ENCODE measurements at regions not wholly inside any gene's neighbourhood (a gene's known extent, or its start where the extent isn't known, plus 50 kb on each side); places are given as distances from the start of the nearest gene placed in this dataset.

DNA sequence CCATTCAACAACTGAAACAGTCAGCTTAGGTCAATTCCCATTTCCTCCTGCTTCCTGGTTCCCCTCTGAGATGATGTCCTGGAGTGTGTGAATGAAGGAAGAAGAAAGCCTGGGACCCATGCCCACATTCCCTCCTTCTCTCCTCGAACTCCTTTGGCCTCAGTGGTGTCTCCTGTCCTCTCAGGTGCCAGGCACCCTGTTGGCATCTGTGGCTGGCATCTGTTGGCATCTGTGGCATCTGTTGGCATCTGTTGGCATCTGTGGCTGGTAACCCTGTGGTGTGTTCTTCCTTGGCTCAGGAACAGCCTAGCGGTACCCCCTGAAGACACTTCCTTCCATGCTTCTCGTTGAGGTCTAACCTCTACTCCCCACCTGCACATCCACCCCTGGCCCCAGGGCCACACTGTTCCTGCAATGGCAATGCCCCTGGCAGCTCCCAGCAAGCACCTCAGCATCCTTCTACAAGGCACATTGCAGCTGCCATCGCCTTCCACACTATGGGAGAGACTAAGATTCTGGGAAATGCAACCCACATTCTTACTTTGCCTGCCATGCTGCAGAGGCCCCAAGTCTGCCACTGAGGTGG, 114.4 kb upstream of the NEBL start:
- H3K9me3 Mint-ChIP-seq = no peaks in the 10 kb centered on the region
- no peak overlapping the region for H3K27ac Mint-ChIP-seq
- no peaks in the 10 kb centered on the region for H3K4me1 Mint-ChIP-seq (ENCODE audit: low read depth)
- intact Hi-C loops (cut with micrococcal nuclease) = no loop called here
- H3K27me3 Mint-ChIP-seq = no peaks in the 10 kb centered on the region
- no peak overlapping the region for H3K4me3 Mint-ChIP-seq
- H3K36me3 Mint-ChIP-seq (ENCODE audit: low read depth) = no peaks in the 10 kb centered on the region

DNA sequence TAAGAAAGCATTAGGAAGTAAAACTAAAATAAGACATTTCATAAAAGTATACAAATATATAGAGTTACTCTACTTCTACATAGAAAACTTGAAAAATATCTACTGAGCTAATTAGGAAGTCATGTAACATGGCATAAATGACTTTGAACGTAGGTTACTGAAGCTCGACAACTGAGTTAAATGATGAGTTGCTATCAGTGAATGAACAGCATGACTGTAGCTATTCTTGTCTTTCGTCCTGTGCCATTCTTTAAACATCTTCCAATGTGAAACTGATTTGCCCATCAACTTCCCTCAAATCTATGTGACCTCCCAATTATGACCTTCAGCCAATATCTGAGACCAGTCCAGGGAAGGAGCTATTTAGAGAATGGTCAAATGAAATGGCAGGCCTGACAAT, 113.5 kb upstream of the NEBL start:
- no peaks in the 10 kb centered on the region for H3K27me3 Mint-ChIP-seq
- H3K4me3 Mint-ChIP-seq = no peak overlapping the region
- intact Hi-C loops (cut with micrococcal nuclease) = no loop called here
- no peaks in the 10 kb centered on the region for H3K36me3 Mint-ChIP-seq (ENCODE audit: low read depth)
- no peaks in the 10 kb centered on the region for H3K4me1 Mint-ChIP-seq (ENCODE audit: low read depth)
- H3K27ac Mint-ChIP-seq = no peak overlapping the region
- no peaks in the 10 kb centered on the region for H3K9me3 Mint-ChIP-seq

DNA sequence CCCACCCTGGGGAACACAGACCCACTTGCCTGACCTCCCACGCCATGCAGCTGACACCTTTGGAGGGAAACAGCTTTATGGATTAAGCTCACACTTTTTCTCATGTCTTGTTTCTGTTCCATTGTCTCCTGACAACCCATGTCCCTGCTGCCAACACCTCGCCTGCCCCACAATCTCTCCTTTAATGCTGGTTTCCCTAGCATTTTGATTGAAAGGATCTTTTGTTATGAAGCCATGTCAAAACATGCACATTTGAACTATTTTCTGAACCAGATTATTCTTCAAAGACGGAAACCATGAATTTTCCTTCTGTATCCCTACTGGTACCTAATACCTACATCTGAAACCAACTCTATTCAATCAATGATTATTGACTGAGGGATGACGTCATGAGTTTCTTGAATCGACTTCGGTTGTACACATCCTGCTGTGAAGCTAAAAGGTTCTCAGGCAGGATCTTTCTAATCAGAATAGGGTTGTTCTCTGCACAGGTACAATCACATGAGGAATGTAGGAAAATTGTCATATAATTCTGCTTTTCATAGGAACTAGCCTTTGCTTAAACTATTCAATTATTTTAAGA, 106.2 kb upstream of the NEBL start:
- no peak overlapping the region for H3K4me3 Mint-ChIP-seq
- intact Hi-C loops (cut with micrococcal nuclease) = no loop called here
- no peaks in the 10 kb centered on the region for H3K9me3 Mint-ChIP-seq
- no peaks in the 10 kb centered on the region for H3K27me3 Mint-ChIP-seq
- H3K27ac Mint-ChIP-seq = no peak overlapping the region
- no peaks in the 10 kb centered on the region for H3K4me1 Mint-ChIP-seq (ENCODE audit: low read depth)
- H3K36me3 Mint-ChIP-seq (ENCODE audit: low read depth) = no peaks in the 10 kb centered on the region

DNA sequence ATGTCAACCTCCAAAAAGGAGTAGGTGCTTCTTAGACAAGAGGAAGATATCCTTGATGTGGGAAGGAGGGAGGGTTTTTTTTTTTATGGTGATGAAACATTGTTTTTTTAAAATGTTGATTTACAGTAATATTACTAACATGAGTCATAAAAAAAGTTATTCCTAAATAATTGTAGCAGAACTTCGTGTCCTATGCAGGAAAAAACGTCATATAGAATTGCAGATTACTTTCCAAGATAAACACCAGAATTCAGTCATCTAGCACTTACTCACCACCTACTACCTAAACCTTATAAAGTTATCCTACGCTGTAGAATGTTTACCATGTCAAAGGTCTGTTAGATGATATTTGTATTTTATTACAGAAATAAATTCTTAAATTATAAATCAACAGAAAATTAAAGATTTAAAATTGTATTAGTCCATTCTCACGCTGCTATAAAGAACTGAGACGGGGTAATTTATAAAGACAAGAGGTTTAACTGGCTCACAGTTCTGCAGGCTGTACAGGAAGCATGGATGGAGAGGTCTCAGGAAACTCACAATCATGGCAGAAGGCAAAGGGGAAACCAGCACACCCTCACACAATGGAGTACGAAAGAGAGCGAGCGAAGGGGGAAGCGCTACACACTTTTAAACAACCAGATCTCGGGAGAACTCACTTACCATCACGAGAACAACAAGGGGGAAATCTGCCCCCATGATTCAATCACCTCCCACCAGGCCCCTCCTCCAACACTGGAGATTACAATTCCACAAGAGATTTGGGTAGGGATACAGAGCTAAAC, 105.2 kb upstream of the NEBL start:
- Mint-ChIP-seq H3K27me3 (no peaks in the 10 kb centered on the region), H3K27ac (no peak overlapping the region), H3K4me1 (ENCODE audit: low read depth) (no peaks in the 10 kb centered on the region), H3K9me3 (no peaks in the 10 kb centered on the region), H3K4me3 (no peak overlapping the region), H3K36me3 (ENCODE audit: low read depth) (no peaks in the 10 kb centered on the region)
- intact Hi-C loops (cut with micrococcal nuclease) = no loop called here

DNA sequence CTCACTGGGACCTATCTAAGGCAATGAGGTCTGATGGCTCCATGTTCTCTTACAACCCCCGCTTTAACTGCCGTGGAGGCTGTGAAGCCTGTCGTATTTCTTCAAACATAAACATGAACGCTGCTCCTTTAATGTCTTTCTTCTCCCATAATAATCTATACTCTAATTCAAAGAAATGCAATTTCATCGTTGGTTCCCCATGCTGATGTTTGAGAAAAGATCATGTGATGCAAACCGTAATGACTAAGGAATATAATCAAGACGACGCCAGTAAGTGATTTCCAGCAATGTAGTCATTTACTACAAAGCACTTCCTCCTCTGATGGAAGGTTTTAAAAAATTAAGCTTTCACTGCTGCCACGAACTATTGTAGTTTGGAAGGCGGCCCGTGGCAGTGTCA, 102.6 kb upstream of the NEBL start:
- Mint-ChIP-seq H3K4me1 (ENCODE audit: low read depth) (no peaks in the 10 kb centered on the region), H3K27me3 (no peaks in the 10 kb centered on the region), H3K27ac (no peak overlapping the region), H3K9me3 (no peaks in the 10 kb centered on the region), H3K4me3 (no peak overlapping the region), H3K36me3 (ENCODE audit: low read depth) (no peaks in the 10 kb centered on the region)
- intact Hi-C loops (cut with micrococcal nuclease) = no loop called here

DNA sequence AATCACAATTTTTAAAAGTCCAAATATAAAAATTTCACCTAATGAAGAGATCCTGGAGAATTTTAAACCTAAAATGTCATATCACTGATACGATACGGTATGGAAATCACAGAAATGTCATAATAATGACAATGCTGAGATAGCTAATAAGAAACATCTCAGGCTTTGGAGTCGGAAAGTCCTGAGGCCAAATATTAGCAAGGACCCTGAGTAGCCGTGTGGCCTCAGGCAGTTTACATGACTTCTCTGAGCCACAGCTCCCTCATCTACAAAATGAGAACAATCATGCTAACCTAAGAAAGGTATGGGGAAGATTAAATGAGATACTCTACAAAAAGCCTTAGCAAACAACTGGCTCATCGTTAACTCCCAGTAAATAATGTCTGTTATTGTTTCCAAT, 100.9 kb upstream of the NEBL start:
- Mint-ChIP-seq H3K9me3 (peaks cover 12% of the 10 kb centered on the region), H3K36me3 (ENCODE audit: low read depth) (no peaks in the 10 kb centered on the region), H3K4me1 (ENCODE audit: low read depth) (no peaks in the 10 kb centered on the region), H3K27ac (no peak overlapping the region), H3K4me3 (no peak overlapping the region), H3K27me3 (no peaks in the 10 kb centered on the region)
- intact Hi-C loops (cut with micrococcal nuclease) = no loop called here

DNA sequence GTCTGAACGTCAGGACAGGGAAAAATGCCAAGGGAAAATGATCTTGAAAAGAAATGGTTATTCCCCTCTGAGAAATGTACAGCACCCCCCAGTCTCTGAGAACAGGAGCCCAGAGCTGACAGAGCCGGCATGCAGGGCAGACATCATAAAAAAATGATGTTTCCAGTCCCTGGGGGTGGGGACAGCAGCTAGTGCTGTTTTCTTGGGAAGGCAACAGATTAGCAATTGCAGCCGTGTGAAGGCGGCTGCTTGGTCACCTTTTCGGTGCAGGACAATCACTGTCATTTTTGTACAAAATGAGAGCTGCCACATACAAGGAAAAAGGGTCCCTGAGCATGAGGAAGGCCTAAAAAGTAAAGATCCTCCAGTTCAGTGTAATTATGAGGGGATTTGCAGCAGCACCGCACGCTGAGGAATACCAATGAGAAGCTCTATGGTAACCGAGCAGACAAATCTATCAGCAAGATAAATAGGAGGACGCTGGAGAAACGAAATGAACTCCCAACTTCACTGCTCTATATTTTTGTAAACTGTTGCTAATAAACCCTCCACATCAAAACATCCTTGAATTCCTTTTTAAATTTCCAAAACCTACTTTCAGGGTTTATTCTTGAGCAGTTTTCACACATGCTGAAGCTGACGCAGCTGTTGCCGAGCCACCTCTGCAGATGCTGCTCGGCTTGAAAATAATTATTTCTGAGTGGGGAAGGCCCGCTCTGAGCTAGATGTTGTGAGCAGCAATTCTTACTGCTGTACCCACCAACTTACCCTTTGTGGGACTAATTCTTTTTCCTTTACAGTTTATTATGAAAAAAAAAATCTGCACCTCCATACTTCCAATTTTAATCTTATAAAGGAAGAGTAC, 98.2 kb upstream of the NEBL start:
- Mint-ChIP-seq H3K9me3 (peaks cover 12% of the 10 kb centered on the region), H3K4me1 (ENCODE audit: low read depth) (no peaks in the 10 kb centered on the region), H3K27ac (no peak overlapping the region), H3K4me3 (no peak overlapping the region), H3K27me3 (no peaks in the 10 kb centered on the region), H3K36me3 (ENCODE audit: low read depth) (no peaks in the 10 kb centered on the region)
- intact Hi-C loops (cut with micrococcal nuclease) = no loop called here

DNA sequence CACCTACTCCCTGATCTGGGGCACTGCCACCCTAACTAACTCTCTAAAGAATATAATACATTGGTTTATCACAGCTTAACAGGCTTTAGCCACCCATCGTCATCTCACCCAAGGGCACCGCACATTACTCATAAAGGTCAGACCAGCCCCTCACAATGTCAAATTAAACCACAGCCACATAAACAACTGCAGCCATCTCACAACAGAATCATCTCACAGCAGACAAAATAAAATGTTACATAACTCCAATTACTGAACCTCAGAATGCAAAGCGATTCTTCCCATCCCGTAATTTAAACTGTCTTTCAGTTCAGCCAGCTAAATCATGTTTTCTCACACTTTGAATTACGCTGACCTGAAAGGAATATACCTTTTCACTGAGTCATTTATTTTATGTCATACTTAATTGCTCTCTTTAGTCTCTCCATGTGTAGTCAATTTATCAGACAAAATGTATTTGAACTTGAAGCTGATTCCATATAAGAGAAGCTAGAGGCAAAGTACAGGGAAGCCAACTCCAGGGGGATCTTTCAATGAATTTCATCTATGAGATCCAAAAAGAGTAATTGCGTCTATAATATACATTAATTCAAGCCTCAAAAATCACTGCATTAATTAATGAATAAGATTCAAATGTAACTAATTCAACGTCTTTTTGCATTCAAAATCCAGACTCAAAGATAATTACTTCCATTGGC, 96.9 kb upstream of the NEBL start:
- Mint-ChIP-seq H3K4me1 (ENCODE audit: low read depth) (no peaks in the 10 kb centered on the region), H3K4me3 (no peak overlapping the region), H3K36me3 (ENCODE audit: low read depth) (no peaks in the 10 kb centered on the region), H3K9me3 (peaks cover 12% of the 10 kb centered on the region), H3K27me3 (no peaks in the 10 kb centered on the region), H3K27ac (no peak overlapping the region)
- intact Hi-C loops (cut with micrococcal nuclease) = no loop called here

DNA sequence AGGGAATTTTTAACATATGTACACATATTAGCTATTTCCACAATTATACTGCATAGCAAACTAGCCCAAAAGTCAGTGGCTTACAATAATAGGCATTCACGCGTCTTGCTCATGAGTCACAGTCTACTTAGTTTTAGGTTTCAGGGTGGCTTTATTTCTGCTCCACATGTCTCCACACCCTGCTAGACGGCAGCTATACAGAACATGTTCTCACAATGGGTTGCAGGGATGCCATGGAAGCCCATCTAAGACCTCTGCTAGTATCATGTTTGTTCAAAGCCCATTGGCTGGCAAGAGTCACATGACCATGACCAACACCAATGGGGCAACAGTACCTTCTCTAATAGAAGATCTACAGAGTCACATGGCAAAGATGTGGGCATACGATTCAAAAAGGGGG, 96.3 kb upstream of the NEBL start:
- Mint-ChIP-seq H3K9me3 (peaks cover 12% of the 10 kb centered on the region), H3K27ac (no peak overlapping the region), H3K4me3 (no peak overlapping the region), H3K36me3 (ENCODE audit: low read depth) (no peaks in the 10 kb centered on the region), H3K4me1 (ENCODE audit: low read depth) (no peaks in the 10 kb centered on the region), H3K27me3 (no peaks in the 10 kb centered on the region)
- intact Hi-C loops (cut with micrococcal nuclease) = no loop called here

DNA sequence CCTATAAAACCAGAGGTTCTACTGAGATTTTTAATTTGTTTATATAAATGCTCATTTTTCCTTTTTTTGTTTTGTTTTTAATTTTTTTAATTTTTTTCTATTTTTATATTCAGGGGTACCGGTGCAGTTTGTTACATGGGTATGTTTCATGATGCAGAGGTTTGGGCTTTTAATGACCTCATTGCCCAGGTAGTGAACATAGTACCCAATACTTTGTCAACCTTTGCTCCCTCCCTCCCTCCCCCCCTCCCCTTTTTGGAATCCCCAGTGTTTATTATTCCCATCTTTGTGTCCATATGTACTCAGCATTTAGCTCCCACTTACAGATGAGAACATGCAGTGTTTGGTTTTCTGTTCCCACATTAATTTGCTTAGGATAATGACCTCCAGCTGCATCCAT, 94.4 kb upstream of the NEBL start:
- no peak overlapping the region for H3K4me3 Mint-ChIP-seq
- no peaks in the 10 kb centered on the region for H3K4me1 Mint-ChIP-seq (ENCODE audit: low read depth)
- intact Hi-C loops (cut with micrococcal nuclease) = no loop called here
- no peaks in the 10 kb centered on the region for H3K36me3 Mint-ChIP-seq (ENCODE audit: low read depth)
- H3K27me3 Mint-ChIP-seq = no peaks in the 10 kb centered on the region
- peaks cover 12% of the 10 kb centered on the region for H3K9me3 Mint-ChIP-seq
- no peak overlapping the region for H3K27ac Mint-ChIP-seq

DNA sequence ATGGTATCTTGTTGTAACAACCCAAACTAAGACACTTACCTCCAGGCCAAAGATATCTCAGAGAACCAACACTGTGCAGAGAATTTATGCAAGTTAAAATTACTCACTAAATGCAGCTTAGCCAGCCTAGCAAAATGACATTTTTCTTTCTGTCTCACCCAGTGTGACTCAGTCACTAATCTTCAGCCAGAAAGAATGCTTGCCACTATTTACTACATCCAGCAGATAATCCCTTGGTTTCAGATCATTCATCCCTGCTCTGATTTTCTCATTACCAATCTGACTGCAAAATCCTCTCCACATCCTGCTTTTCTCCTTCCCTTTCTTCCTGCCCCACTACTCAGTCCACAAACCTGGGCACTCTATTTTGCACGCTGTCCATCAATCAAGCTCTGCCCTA, 93.5 kb upstream of the NEBL start:
- intact Hi-C loops (cut with micrococcal nuclease) = no loop called here
- Mint-ChIP-seq H3K9me3 (peaks cover 12% of the 10 kb centered on the region), H3K27ac (no peak overlapping the region), H3K4me3 (no peak overlapping the region), H3K36me3 (ENCODE audit: low read depth) (no peaks in the 10 kb centered on the region), H3K4me1 (ENCODE audit: low read depth) (no peaks in the 10 kb centered on the region), H3K27me3 (no peaks in the 10 kb centered on the region)

DNA sequence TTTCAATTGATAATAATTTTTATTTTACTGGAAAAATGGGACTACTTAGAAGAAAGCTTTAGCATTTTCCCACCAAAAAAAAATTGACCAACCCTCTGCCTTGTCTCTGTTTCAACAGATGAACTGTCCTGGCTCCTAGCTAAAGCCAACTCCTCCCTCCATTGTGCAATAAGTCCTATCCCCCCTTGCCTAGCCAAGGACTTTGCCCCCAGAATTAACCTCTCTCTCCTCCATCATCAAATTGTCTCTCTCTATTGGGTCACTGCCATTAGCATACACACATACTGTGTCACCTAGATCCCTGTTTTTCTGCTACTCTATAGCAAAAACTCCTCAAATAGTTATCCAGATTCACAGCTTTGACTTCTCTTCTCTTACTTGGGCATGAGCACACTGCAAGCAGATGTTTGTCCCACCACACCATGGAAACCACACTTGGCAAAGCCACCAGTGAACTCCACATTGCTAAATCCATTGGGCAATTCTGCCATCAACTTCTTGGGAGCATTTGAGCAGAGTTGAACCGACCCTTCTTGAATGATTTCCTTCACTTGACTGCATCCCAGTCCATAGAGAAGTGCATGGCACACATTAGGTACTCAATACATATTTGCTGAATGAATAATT, 91.4 kb upstream of the NEBL start:
- Mint-ChIP-seq H3K27ac (no peak overlapping the region), H3K4me3 (no peak overlapping the region), H3K9me3 (peaks cover 4% of the 10 kb centered on the region), H3K27me3 (no peaks in the 10 kb centered on the region), H3K4me1 (ENCODE audit: low read depth) (no peaks in the 10 kb centered on the region), H3K36me3 (ENCODE audit: low read depth) (no peaks in the 10 kb centered on the region)
- intact Hi-C loops (cut with micrococcal nuclease) = no loop called here

DNA sequence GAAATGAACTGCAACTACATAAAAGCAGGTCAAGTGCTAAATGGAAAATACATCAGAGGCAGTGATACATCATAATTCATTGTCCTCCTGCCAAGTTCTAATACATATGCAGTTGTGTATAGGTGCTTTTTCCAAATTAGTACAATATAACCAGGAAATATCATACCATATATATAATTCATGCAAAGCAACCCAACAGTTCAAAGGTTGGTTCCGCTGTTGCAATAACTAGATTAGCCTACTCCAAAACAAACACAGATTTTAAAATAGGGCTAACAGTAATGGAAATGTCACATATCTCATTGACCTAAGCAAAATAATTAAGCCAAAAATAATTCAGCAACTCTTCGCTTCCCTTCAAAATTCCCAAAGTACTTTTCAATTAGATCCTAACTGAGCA, 88.9 kb upstream of the NEBL start:
- Mint-ChIP-seq H3K27me3 (no peaks in the 10 kb centered on the region), H3K4me1 (ENCODE audit: low read depth) (no peaks in the 10 kb centered on the region), H3K27ac (no peak overlapping the region), H3K36me3 (ENCODE audit: low read depth) (no peaks in the 10 kb centered on the region), H3K4me3 (no peak overlapping the region), H3K9me3 (no peaks in the 10 kb centered on the region)
- intact Hi-C loops (cut with micrococcal nuclease) = no loop called here

Data from dendritic cell treated with granulocyte-macrophage colony-stimulating factor and Interleukin-4, amounts not matched to agents 40 ng/mL and 50 ng/mL, for 4 days (primary cell).